ENCODE measurements at regions not wholly inside any gene's neighbourhood (a gene's known extent, or its start where the extent isn't known, plus 50 kb on each side); places are given as distances from the start of the nearest gene placed in this dataset.

DNA sequence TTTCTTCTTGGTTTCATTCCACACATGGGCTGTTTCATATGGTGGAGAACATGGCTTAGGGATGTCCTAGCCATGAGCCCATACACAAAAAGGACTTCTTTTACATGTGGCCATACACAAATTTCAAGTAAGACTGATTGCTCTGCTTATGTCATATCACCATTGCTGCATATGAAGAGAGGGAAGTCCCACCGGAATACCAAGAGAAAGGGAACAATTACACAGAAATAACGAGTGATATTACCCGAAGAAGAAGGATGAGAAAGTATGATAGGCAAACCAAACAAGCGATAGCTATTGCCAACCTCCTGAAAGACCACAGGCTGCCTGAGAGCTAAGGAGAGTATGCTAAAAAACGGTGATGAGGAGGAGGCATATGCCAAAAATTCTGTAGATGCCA is 70.5 kb upstream of the TNFRSF21 start:
- ChIA-PET CTCF (no interaction called here), POLR2A (no interaction called here)
- no peak overlapping the region for H3K4me3 ChIP-seq (ENCODE audit: low read depth in 2 of 2, low read length in 1 of 2)
- no peaks in the 10 kb centered on the region for H3K36me3 ChIP-seq (replicated peaks in 1 of 2; ENCODE audit: control insufficient read depth in 1 of 2, insufficient read depth in 2 of 2, low read length in 1 of 2)
- TF ChIP-seq FOXM1 (IDR thresholded peaks at IDR 0.05; ENCODE audit: low read depth) (no peak), REST (IDR thresholded peaks at IDR 0.05; ENCODE audit: low read depth, low read length) (no peak), PBX3 (IDR thresholded peaks at IDR 0.05) (no peak), RAD21 (IDR thresholded peaks at IDR 0.05; ENCODE audit: low read length) (no peak)
- TF ChIP-seq, protein P1, sequence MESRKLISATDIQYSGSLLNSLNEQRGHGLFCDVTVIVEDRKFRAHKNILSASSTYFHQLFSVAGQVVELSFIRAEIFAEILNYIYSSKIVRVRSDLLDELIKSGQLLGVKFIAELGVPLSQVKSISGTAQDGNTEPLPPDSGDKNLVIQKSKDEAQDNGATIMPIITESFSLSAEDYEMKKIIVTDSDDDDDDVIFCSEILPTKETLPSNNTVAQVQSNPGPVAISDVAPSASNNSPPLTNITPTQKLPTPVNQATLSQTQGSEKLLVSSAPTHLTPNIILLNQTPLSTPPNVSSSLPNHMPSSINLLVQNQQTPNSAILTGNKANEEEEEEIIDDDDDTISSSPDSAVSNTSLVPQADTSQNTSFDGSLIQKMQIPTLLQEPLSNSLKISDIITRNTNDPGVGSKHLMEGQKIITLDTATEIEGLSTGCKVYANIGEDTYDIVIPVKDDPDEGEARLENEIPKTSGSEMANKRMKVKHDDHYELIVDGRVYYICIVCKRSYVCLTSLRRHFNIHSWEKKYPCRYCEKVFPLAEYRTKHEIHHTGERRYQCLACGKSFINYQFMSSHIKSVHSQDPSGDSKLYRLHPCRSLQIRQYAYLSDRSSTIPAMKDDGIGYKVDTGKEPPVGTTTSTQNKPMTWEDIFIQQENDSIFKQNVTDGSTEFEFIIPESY (IDR thresholded peaks at IDR 0.05; ENCODE audit: borderline replicate concordance, low read depth): no peak
- no peaks in the 10 kb centered on the region for H3F3A ChIP-seq (replicated peaks; ENCODE audit: insufficient read depth)
- no peaks in the 10 kb centered on the region for H4K20me1 ChIP-seq (ENCODE audit: insufficient read depth)
- no peak overlapping the region for H3K27ac ChIP-seq (ENCODE audit: low read depth in 2 of 2, low read length in 1 of 2)
- H3K9me2 ChIP-seq: no peaks in the 10 kb centered on the region
- H3K4me2 ChIP-seq: no peak overlapping the region
- H2AFZ ChIP-seq (ENCODE audit: low read depth): no peak overlapping the region
- H3K9me3 ChIP-seq: no peaks in the 10 kb centered on the region
- no peak for DNase-seq
- H3K79me2 ChIP-seq (ENCODE audit: insufficient read depth): no peaks in the 10 kb centered on the region
- H3K4me1 ChIP-seq (ENCODE audit: control insufficient read depth in 1 of 2, insufficient read depth in 2 of 2, low read depth in 1 of 2, low read length in 1 of 2): no peaks in the 10 kb centered on the region
- WGBS (ENCODE audit: low lambda C conversion rate): 11% methylated on average over 5 of the region's 5 CpGs
- no peak overlapping the region for H3K9ac ChIP-seq
- peaks cover 18% of the 10 kb centered on the region; the same call in 1 of the 2 replicates for H3K27me3 ChIP-seq (ENCODE audit: insufficient read depth)

GRCh38 chr6:47381036-47381435 is 71.3 kb upstream of the TNFRSF21 start:
- WGBS (ENCODE audit: low lambda C conversion rate): 12% methylated on average over 2 of the region's 2 CpGs
- H3K9ac ChIP-seq: no peak overlapping the region
- H3F3A ChIP-seq (replicated peaks; ENCODE audit: insufficient read depth): no peaks in the 10 kb centered on the region
- no peak overlapping the region for H2AFZ ChIP-seq (ENCODE audit: low read depth)
- no peak overlapping the region for H3K4me3 ChIP-seq (ENCODE audit: low read depth in 2 of 2, low read length in 1 of 2)
- H3K4me2 ChIP-seq: no peak overlapping the region
- H3K27ac ChIP-seq (ENCODE audit: low read depth in 2 of 2, low read length in 1 of 2): no peak overlapping the region
- peaks cover 18% of the 10 kb centered on the region; the same call in 1 of the 2 replicates for H3K27me3 ChIP-seq (ENCODE audit: insufficient read depth)
- DNase-seq: no peak
- no peaks in the 10 kb centered on the region for H3K79me2 ChIP-seq (ENCODE audit: insufficient read depth)
- H3K9me3 ChIP-seq: no peaks in the 10 kb centered on the region
- TF ChIP-seq GABPA (IDR thresholded peaks at IDR 0.05; ENCODE audit: low read depth) (no peak), ELF1 (IDR thresholded peaks at IDR 0.05) (no peak), IRF3 (IDR thresholded peaks at IDR 0.05; ENCODE audit: low read depth, low read length) (no peak), EP300 (IDR thresholded peaks at IDR 0.05; ENCODE audit: borderline replicate concordance in 1 of 2, low read depth in 1 of 2, low read length in 1 of 2) (no peak), SIN3A (IDR thresholded peaks at IDR 0.05; ENCODE audit: borderline replicate concordance, low read depth, low read length) (no peak)
- no peaks in the 10 kb centered on the region for H4K20me1 ChIP-seq (ENCODE audit: insufficient read depth)
- no peaks in the 10 kb centered on the region for H3K9me2 ChIP-seq
- CTCF ChIA-PET: interaction anchor here (1.5 kb wide), 1 partner anchor 9 kb away, joined by 3 read pairs; no protein-coding TSS in a partner anchor
- no peaks in the 10 kb centered on the region for H3K36me3 ChIP-seq (replicated peaks in 1 of 2; ENCODE audit: control insufficient read depth in 1 of 2, insufficient read depth in 2 of 2, low read length in 1 of 2)
- POLR2A ChIA-PET: no interaction called here
- no peaks in the 10 kb centered on the region for H3K4me1 ChIP-seq (ENCODE audit: control insufficient read depth in 1 of 2, insufficient read depth in 2 of 2, low read depth in 1 of 2, low read length in 1 of 2)
